HG02981 (cell line): ENCODE measurements at regions not wholly inside any gene's neighbourhood (a gene's known extent, or its start where the extent isn't known, plus 50 kb on each side); places are given as distances from the start of the nearest gene placed in this dataset.

Experiments used
- ATAC-seq: cut with Tn5 transposase; IDR thresholded peaks from one replicate; pipeline ENCODE4 v1.9.1; 2021; ENCODE audit warnings: mild to moderate bottlenecking, moderate library complexity; ENCODE audit not compliant: unreplicated experiment

GRCh38 chr22:48256776-48257684, 1494.6 kb downstream of the TBC1D22A start:
- ATAC-seq = no peak

- no peak for ATAC-seq
These were observed 1493.7 kb downstream of the TBC1D22A start for GRCh38 chr22:48256041-48256739.

DNA sequence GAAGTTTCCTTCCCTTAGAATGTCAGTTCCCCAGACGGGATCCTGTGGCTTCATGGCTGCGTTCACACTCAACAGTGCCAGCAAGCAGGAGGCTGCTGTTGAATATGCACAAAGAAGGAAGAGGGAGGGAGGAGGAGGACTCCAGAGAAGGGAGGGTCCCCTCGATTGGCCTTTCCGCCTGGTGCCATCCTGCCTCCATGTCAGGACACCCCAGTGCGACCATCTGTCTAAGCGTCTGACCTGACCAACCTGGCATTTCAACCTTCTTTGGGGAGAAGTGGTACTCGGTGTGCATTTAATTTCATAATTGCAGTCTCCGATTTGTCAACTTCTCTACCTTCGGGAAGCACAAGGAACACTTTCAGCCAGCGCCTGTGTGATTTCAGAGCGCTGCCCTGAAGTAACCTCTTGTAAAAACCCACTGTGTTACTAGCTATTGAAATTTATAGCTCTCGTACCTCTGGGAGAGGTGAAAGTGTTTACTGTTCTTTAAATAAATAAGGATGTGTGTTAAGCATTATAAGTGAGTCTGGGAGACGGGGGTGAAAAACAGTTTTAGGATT, 1491.9 kb downstream of the TBC1D22A start:
- ATAC-seq = no peak

DNA sequence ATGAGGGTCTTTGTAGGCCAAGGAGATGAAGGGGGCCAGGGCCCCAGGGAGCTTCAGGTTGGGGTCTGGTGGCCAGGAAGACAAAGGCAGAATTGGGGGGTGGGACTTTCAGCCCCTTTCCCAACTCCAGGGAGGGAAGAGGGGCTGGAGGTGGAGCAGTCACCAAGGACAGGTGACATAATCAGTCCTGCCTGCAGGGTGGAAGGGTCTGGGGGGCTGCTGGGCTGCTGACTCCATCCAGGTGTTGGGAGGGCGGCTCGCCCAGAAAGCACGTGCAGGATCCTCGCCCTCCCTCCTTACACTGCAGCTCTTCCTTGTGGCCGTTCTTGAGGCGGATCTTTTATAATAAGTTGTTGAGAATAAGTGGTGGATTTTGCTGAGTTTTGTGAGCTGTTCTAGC, 1491.1 kb downstream of the TBC1D22A start:
- ATAC-seq = no peak

DNA sequence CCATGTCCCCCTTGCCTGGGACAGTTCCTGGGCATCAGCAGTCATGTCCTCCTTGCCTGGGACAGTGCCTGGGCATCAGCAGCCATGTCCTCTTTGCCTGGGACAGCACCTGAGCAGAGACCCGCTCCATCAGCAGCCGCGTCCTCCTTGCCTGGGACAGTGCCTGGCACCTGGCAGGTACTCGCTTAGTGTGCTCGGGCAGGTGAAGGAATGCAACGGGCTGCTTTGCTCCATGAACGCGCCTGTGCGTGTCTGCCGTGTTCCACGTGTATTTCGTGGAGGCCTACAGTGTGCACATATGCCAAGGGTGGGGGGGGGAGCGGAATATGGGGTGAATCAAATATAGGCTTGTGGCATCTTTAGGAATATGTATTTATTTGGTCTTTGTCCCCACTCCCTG, 1490.7 kb downstream of the TBC1D22A start:
- no peak for ATAC-seq

DNA sequence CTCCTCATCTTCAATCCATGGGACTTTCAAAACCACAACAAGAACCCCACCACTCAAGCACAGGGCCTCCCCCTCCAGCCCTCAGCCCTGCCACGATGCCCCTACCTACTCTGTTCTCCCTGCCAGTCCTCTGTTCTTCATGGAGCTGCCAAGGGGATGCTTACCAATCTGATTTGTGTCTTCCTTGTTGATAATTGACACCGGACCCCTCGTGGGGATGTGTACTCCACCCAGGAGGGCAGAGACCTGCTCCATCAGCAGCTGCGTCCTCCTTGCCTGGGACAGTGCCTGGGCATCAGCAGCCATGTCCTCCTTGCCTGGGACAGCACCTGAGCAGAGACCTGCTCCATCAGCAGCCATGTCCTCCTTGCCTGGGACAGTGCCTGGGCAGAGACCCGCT, 1489.2 kb downstream of the TBC1D22A start:
- ATAC-seq = no peak

DNA sequence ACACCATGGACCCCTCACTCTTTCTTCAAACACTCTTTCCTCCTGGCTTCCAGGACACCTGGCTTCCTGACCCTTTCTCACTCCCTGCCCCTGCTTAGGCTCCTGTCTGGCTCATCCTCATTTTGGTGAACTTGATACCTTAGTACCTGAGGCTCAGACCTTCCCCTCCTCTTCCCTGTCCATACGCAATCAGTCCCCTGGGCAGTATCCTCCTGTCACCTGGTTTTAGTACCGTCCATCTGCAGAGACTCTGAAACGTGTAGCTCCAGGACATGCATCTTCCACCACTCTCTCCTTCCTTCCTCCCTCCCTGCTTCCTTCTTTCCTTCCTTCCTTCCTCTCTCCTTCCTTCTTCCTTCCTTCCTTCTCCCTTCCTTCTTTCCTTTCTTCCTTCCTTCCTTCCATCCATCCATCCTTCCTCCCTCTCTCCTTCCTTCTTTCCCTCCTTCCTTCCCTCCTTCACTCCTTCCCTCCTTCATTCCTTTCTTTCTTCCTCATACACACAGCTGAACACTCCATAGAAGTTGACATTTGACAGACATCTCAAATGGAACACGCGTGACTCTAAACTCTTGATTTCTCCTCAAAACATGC, 1488.6 kb downstream of the TBC1D22A start:
- ATAC-seq = no peak

DNA sequence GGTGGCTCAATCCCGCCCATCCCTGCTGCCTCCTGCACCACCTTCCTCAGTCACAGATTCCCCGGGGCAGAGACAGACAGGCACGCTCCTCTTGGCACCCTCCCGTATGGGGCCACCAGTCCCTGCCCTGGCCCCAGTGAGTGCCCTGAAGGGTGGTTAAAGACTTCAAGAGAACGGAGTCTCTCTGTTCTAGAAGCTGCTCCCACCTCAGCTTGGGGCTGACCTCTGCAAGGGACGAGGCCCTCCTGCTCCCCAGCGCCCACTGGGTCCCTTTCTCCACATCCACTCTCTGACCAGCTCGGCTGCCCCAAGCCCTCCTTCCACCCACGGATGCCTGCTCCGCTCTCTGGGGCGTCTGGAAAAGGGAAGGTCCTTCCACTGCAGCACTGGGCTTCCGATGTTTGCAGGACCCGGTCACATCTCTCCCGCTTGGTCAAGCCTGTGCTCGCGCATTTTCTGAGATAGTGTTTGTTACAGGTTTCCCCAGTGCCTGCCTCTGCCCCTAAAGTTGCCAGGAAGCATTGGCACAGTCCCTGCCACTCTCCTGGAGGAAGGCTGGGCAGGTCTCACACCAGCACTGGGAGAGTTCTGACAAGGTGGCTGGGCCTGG, 1487.9 kb downstream of the TBC1D22A start:
- no peak for ATAC-seq

- no peak for ATAC-seq
These were observed 1487.3 kb downstream of the TBC1D22A start for GRCh38 chr22:48249713-48250268.

DNA sequence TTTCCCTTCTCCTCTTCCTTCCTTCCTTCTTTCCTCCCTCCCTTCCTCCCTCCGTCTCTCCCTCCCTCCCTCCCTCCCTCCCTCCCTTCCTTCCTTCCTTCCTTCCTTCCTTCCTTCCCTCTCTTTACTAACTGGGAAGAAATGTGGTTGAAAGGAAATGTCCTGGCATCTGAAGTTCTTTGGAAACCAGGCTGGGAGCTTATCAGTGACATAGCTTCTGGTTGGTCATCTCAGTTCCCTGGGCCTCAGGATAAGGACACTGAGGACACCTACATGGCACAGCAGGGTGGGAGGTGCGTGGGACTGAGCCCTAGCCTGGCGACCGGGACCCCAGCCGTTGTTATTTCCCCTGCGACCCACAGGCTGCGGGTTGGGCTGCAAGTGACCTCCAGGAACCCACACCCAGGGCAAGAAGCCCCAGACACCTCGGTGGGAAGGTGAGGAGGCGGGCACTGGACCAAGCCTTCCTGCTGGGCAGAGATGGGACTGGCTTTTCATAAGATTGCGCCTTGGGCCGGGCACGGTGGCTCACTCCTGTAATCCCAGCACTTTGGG, 1486.5 kb downstream of the TBC1D22A start:
- no peak for ATAC-seq

DNA sequence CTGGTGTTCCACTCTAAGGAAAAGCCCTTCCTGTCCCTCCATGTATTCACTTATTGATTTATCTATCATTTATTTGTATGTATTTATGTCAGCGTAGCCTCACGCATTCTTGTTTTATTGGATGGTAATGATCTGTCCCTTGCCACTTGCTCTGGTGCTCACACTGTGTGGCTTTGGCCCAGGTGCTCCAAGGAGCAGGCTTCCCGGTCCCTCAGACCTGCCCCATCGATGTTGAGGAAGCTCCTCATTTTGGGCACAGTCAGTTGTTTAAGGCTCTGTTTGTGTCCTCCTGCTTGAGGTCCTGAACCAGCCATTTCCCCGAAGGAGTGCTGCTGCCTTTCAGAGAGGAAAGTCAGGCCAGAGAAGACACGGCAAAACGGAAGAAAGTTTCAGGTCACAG, 1485.4 kb downstream of the TBC1D22A start:
- ATAC-seq = no peak

DNA sequence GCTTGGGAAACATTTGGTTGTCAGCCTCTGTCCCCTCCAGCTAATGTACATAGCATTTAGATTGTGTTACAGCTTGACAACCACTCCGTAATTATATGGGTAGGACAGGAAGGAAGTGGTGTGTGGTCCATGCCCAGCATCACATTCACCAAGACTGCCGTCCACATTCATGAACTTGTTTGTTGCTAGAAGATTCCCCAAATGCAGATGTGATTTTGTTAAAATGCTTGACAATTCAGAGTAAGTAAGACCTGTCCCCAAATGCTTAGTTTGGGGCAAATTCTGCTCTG, 1482.7 kb downstream of the TBC1D22A start:
- no peak for ATAC-seq

GRCh38 chr22:48244388-48245195, 1482.1 kb downstream of the TBC1D22A start:
- no peak for ATAC-seq

DNA sequence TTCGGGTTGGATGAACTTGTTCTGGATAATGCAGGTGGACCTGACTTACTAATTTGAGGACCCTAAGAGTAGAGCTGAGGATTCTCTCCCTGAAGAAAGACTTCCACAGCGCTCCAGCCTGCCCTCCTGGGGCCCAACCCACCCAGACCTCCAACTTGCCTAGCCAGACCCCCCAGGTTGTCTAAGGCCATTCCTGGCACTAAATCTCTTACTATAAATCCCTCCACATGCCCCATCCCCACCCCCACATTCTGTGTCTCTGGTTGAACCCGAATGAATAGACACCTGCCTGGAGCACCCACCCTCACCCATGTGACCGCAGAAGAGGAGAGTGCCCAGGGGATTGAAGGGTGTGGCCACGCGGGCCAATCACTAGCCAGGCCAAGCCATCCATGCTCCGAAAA, 1480.0 kb downstream of the TBC1D22A start:
- ATAC-seq = no peak

DNA sequence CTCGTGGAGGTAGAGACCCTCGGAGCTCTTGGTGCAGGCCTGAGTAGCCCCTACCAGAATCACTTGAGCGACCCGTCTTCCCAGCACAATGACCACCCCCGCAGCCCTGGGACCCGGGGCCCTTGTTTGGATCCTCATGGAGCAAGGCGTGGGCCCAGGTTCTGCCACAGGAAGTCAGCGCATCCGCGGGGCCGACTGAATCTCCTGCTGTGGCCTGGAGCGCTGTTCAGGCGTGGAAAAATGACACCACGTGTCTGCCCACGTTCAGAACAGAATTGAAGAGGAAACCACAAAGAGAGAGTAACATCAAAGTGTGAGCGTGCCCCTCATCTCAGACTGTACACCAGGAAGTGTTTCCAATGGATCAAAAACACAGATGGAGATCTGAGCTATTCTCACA, 1479.2 kb downstream of the TBC1D22A start:
- no peak for ATAC-seq

DNA sequence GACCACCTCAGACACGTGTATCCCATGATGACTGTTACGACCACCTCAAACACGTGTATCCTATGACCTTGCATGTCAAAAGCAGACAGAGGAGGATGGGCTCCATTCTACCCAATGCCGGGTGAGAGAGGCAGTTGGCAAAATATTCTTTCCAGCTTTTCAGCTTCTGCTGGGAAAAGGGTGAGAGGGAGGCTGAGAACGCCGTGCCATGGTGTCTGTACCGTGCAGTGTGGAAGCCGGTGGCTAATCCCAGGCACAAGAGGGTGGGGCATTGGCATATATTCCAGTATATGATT, 1478.4 kb downstream of the TBC1D22A start:
- no peak for ATAC-seq

GRCh38 chr22:48240148-48240934, 1477.9 kb downstream of the TBC1D22A start:
- no peak for ATAC-seq

DNA sequence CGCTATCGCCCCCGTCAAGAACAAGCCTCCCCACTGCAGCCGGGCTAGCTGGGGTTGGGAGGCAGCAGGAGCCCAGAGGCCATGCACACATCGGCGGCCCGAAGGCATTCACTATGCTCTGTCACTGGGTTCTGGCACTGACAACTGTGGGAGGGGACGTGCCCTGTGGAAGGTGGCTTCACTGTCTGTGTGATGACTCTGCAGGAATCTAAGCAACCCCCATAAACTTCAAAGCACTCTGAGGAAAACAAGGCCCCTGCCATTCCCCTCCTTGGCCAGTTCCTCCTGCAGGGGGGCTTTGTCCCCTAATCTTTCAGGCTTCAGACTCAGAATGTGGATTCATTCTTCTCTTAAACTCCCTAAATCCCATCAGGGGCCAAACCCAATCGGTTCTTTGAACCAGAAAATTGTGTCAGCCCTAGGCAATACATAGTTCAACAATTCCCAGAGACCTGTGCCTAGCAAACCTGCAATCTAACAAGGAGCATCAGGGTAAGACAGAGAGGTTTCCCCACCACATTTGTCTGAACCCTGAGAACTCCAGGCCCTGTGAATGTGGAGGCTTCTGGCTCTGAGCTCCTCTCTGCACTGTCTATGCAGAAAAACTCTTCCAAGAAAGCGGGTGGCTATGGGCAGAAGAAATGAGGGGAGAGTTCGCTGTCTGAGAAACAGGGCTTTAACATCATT, 1477.2 kb downstream of the TBC1D22A start:
- ATAC-seq = no peak

DNA sequence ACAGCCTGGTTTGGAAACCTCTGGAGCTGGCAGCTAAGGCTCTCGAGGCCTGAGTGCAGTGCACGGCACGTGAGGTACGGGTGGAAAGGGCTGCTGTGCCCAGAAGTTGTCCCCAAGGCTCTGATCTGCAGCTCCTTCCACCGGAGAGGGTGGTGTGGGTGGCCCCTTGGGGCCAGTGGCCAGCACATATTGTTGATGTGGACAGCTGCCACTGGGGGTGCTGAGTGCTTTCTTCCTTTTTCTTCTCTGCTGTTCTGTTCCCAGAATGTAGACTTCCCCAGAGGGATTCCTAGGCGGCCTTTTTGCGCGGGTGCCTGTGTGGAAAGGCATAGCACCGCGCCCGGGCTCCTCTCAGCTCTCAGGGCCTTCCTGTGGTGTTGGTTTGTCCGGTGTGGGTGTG, 1476.5 kb downstream of the TBC1D22A start:
- no peak for ATAC-seq
